OCI-LY1 (cell line): ENCODE measurements at regions not wholly inside any gene's neighbourhood (a gene's known extent, or its start where the extent isn't known, plus 50 kb on each side); places are given as distances from the start of the nearest gene placed in this dataset.

Source experiments
- H2AFZ ChIP-seq: fragments of 200-600 bp; sonication (generic), shearing (Covaris generic); 2 replicates; pipeline ENCODE4 v1.6.0; 2014; ENCODE audit warnings: antibody characterized with exemption, mild to moderate bottlenecking, low read length
- H3F3A ChIP-seq: fragments of 200-600 bp; sonication (generic), shearing (Covaris generic); 2 replicates; pipeline ENCODE4 v1.6.0; 2014; ENCODE audit warnings: mild to moderate bottlenecking, antibody characterized with exemption, low read length, moderate library complexity; ENCODE audit not compliant: insufficient read depth
- H3K27ac ChIP-seq: fragments of 200-600 bp; sonication (generic); 2 replicates; pipeline ENCODE4 v1.5.1; 2014; ENCODE audit warnings: low read length, mixed run types, mild to moderate bottlenecking, low read depth; ENCODE audit not compliant: poor library complexity, severe bottlenecking
- H3K27me3 ChIP-seq: fragments of 200-600 bp; sonication (generic); 2 replicates; pipeline ENCODE4 v1.6.0; 2014; ENCODE audit warnings: antibody characterized with exemption, mild to moderate bottlenecking, low read length, moderate library complexity; ENCODE audit not compliant: insufficient read depth
- H3K36me3 ChIP-seq: fragments of 200-600 bp; sonication (generic); 2 replicates; pipeline ENCODE4 v1.6.1; 2014; ENCODE audit warnings: mild to moderate bottlenecking, antibody characterized with exemption, low read length, moderate library complexity, mixed read lengths; ENCODE audit not compliant: insufficient read depth
- H3K4me1 ChIP-seq: fragments of 200-600 bp; sonication (generic); 2 replicates; pipeline ENCODE4 v1.5.1; 2014; ENCODE audit warnings: mild to moderate bottlenecking, low read length, moderate library complexity; ENCODE audit not compliant: insufficient read depth, severe bottlenecking
- H3K4me2 ChIP-seq: fragments of 200-600 bp; sonication (generic), shearing (Covaris generic); 2 replicates; pipeline ENCODE4 v1.6.1; 2014; ENCODE audit warnings: low read length
- H3K4me3 ChIP-seq: fragments of 200-600 bp; sonication (generic); 2 replicates; pipeline ENCODE4 v1.5.1; 2014; ENCODE audit warnings: low read length, low read depth, mild to moderate bottlenecking, mixed read lengths; ENCODE audit not compliant: poor library complexity, severe bottlenecking
- H3K79me2 ChIP-seq: fragments of 200-600 bp; shearing (Covaris generic); 2 replicates; pipeline ENCODE4 v1.6.1; 2016; ENCODE audit warnings: mixed run types, low read length, mixed read lengths; ENCODE audit not compliant: insufficient read depth
- H3K9ac ChIP-seq: fragments of 200-600 bp; sonication (generic), shearing (Covaris generic); 2 replicates; pipeline ENCODE4 v1.6.1; 2014; ENCODE audit warnings: mild to moderate bottlenecking, low read length, mixed read lengths
- H3K9me2 ChIP-seq: fragments of 200-600 bp; sonication (generic), shearing (Covaris generic); 2 replicates; pipeline ENCODE4 v1.6.1; 2014; ENCODE audit warnings: low read depth, mild to moderate bottlenecking, low read length, mixed read lengths
- H3K9me3 ChIP-seq: fragments of 200-600 bp; shearing (Covaris generic); 2 replicates; pipeline ENCODE4 v1.6.1; 2014; ENCODE audit warnings: low read length, mixed read lengths
- H4K20me1 ChIP-seq: fragments of 200-600 bp; sonication (generic), shearing (Covaris generic); 2 replicates; pipeline ENCODE4 v1.6.0; 2016; ENCODE audit warnings: mild to moderate bottlenecking, low read length; ENCODE audit not compliant: insufficient read depth
- CTCF ChIP-seq: fragments of 200-600 bp; sonication (generic), shearing (Covaris generic); IDR thresholded peaks from 2 replicates; pipeline ENCODE4 v1.5.1; 2017; ENCODE audit warnings: mild to moderate bottlenecking, antibody characterized with exemption, low read length, moderate library complexity, mixed read lengths
- EZH2 ChIP-seq: fragments of 200-600 bp; sonication (generic), shearing (Covaris generic); IDR thresholded peaks from 2 replicates; pipeline ENCODE4 v1.8.0; 2017; ENCODE audit warnings: borderline replicate concordance, mixed run types, mild to moderate bottlenecking, antibody characterized with exemption, low read length, moderate library complexity, mixed read lengths

- Histone ChIP-seq H3K4me3 (no peak overlapping the region), H3K79me2 (no peaks in the 10 kb centered on the region), H3K27ac (no peak overlapping the region), H3K36me3 (no peaks in the 10 kb centered on the region), H3K9me2 (no peaks in the 10 kb centered on the region), H3K9ac (no peak overlapping the region), H3K9me3 (no peaks in the 10 kb centered on the region), H3K4me1 (no peaks in the 10 kb centered on the region), H3K27me3 (no peaks in the 10 kb centered on the region), H2AFZ (no peak overlapping the region), H3F3A (no peaks in the 10 kb centered on the region), H4K20me1 (no peaks in the 10 kb centered on the region), H3K4me2 (no peak overlapping the region)
- no peak for TF ChIP-seq CTCF
- no peak for TF ChIP-seq EZH2
These were observed 258.4 kb upstream of the HMGA2 start for GRCh38 chr12:65565601-65566560.

GRCh38 chr12:65566751-65567150, 257.5 kb upstream of the HMGA2 start:
- Histone ChIP-seq H3K4me2 (no peak overlapping the region), H3K27me3 (no peaks in the 10 kb centered on the region), H3F3A (no peaks in the 10 kb centered on the region), H3K36me3 (no peaks in the 10 kb centered on the region), H3K27ac (no peak overlapping the region), H3K9ac (no peak overlapping the region), H2AFZ (no peak overlapping the region), H4K20me1 (no peaks in the 10 kb centered on the region), H3K4me3 (no peak overlapping the region), H3K9me3 (no peaks in the 10 kb centered on the region), H3K4me1 (no peaks in the 10 kb centered on the region), H3K9me2 (no peaks in the 10 kb centered on the region), H3K79me2 (no peaks in the 10 kb centered on the region)
- no peak for TF ChIP-seq EZH2
- no peak for TF ChIP-seq CTCF

- H2AFZ ChIP-seq, result no peak overlapping the region
- TF ChIP-seq EZH2 (no peak), CTCF (no peak)
- H3K27me3 ChIP-seq, result no peaks in the 10 kb centered on the region
- no peaks in the 10 kb centered on the region for H4K20me1 ChIP-seq
- H3K4me2 ChIP-seq, result no peak overlapping the region
- H3K79me2 ChIP-seq, result no peaks in the 10 kb centered on the region
- no peaks in the 10 kb centered on the region for H3F3A ChIP-seq
- H3K9ac ChIP-seq, result no peak overlapping the region
- H3K9me2 ChIP-seq, result no peaks in the 10 kb centered on the region
- no peak overlapping the region for H3K27ac ChIP-seq
- no peaks in the 10 kb centered on the region for H3K9me3 ChIP-seq
- H3K4me1 ChIP-seq, result no peaks in the 10 kb centered on the region
- H3K36me3 ChIP-seq, result no peaks in the 10 kb centered on the region
- no peak overlapping the region for H3K4me3 ChIP-seq
These were observed 256.5 kb upstream of the HMGA2 start for GRCh38 chr12:65567820-65568219.
